Colonic mucosa (tissue), 4 donors: ENCODE measurements at regions not wholly inside any gene's neighbourhood (a gene's known extent, or its start where the extent isn't known, plus 50 kb on each side); places are given as distances from the start of the nearest gene placed in this dataset.

ENCODE experiments used
- DNase-seq: peaks from one replicate; pipeline ENCODE4 v3.0.0-alpha.2; 2020
- H3K27ac ChIP-seq: fragments of 200-600 bp; one replicate; pipeline ENCODE4 v1.8.0; 2021
- H3K27me3 ChIP-seq: fragments of 200-600 bp; one replicate; pipeline ENCODE4 v1.8.0; 2021
- H3K36me3 ChIP-seq: fragments of 200-600 bp; one replicate; pipeline ENCODE4 v1.8.0; 2021
- H3K4me1 ChIP-seq: fragments of 200-600 bp; one replicate; pipeline ENCODE4 v1.8.0; 2021; ENCODE audit warnings: mild to moderate bottlenecking
- H3K4me3 ChIP-seq: fragments of 200-600 bp; one replicate; pipeline ENCODE4 v1.8.0; 2021
- H3K9ac ChIP-seq, 2 donors: one replicate each; pipeline ENCODE4 v1.7.0; 2013; ENCODE audit warnings: control low read depth in 2 of 2, low read depth in 2 of 2, low read length in 2 of 2
- H3K9me3 ChIP-seq: fragments of 200-600 bp; one replicate; pipeline ENCODE4 v1.8.0; 2021
- CTCF ChIP-seq: fragments of 200-600 bp; IDR thresholded peaks from one replicate; pipeline ENCODE4 v1.8.0; 2022; ENCODE audit warnings: antibody characterized with exemption, mild to moderate bottlenecking
- intact Hi-C: fragments of 100-400 bp; cut with DNase I; formaldehyde crosslinking; loops from one replicate; pipeline ENCODE4 v1.14.1; 2022
- donor health status: healthy.
- donor health status: DM: no; HTN: no; CAD: no.
- donor health status: DM: no; HTN: no; CAD: no.

- no peak for DNase-seq
- no peaks in the 10 kb centered on the region for H3K4me1 ChIP-seq
- no peaks in the 10 kb centered on the region for H3K36me3 ChIP-seq
- TF ChIP-seq CTCF = no peak
- H3K4me3 ChIP-seq = no peak overlapping the region
- no peak overlapping the region for H3K27ac ChIP-seq
- no peaks in the 10 kb centered on the region for H3K27me3 ChIP-seq
- H3K9me3 ChIP-seq = no peaks in the 10 kb centered on the region
- no peak overlapping the region for H3K9ac ChIP-seq
- intact Hi-C loops = no loop called here
Measured at GRCh38 chr3:110783541-110783940, 288.1 kb upstream of the NECTIN3 start.

GRCh38 chr3:110788794-110789193 is 282.8 kb upstream of the NECTIN3 start:
- intact Hi-C loops = no loop called here
- TF ChIP-seq CTCF = no peak
- Histone ChIP-seq H3K4me1 (no peaks in the 10 kb centered on the region), H3K4me3 (no peak overlapping the region), H3K36me3 (no peaks in the 10 kb centered on the region), H3K27ac (no peak overlapping the region), H3K27me3 (no peaks in the 10 kb centered on the region), H3K9ac (no peak overlapping the region), H3K9me3 (no peaks in the 10 kb centered on the region)
- DNase-seq = no peak

GRCh38 chr3:110789315-110789714 is 282.3 kb upstream of the NECTIN3 start:
- no peak for TF ChIP-seq CTCF
- Histone ChIP-seq H3K9ac (no peak overlapping the region), H3K4me1 (no peaks in the 10 kb centered on the region), H3K4me3 (no peak overlapping the region), H3K9me3 (no peaks in the 10 kb centered on the region), H3K27ac (no peak overlapping the region), H3K36me3 (no peaks in the 10 kb centered on the region), H3K27me3 (no peaks in the 10 kb centered on the region)
- intact Hi-C loops = no loop called here
- DNase-seq = no peak

GRCh38 chr3:110790631-110791030 is 281.0 kb upstream of the NECTIN3 start:
- no peaks in the 10 kb centered on the region for H3K9me3 ChIP-seq
- no peak overlapping the region for H3K4me3 ChIP-seq
- H3K36me3 ChIP-seq = no peaks in the 10 kb centered on the region
- intact Hi-C loops = no loop called here
- H3K4me1 ChIP-seq = no peaks in the 10 kb centered on the region
- no peak overlapping the region for H3K9ac ChIP-seq
- no peak for TF ChIP-seq CTCF
- no peak for DNase-seq
- no peak overlapping the region for H3K27ac ChIP-seq
- H3K27me3 ChIP-seq = no peaks in the 10 kb centered on the region

GRCh38 chr3:110791995-110792686 is 279.5 kb upstream of the NECTIN3 start:
- no peak for DNase-seq
- Histone ChIP-seq H3K9ac (no peak overlapping the region), H3K27ac (no peak overlapping the region), H3K4me1 (no peaks in the 10 kb centered on the region), H3K9me3 (no peaks in the 10 kb centered on the region), H3K4me3 (no peak overlapping the region), H3K36me3 (no peaks in the 10 kb centered on the region), H3K27me3 (no peaks in the 10 kb centered on the region)
- intact Hi-C loops = no loop called here
- no peak for TF ChIP-seq CTCF
